Bronchial epithelial cell (primary cell): ENCODE measurements at regions not wholly inside any gene's neighbourhood (a gene's known extent, or its start where the extent isn't known, plus 50 kb on each side); places are given as distances from the start of the nearest gene placed in this dataset.
"Not testable (repeated sequence)": the region's sequence is repeated elsewhere in the genome, so short reads cannot be mapped to it uniquely, and the experiment has no call there.

Experiments
- DNase-seq: peaks from one replicate; pipeline ENCODE4 v3.0.0-alpha.2; 2010; ENCODE audit warnings: low read depth
- FAIRE-seq: peaks from 2 replicates; lab custom pipeline; 2011; peaks lifted over from hg19 to GRCh38; lab: Jason Lieb, UNC
- H3K27me3 ChIP-seq: 2 replicates; pipeline ENCODE4 v1.5.1; 2011; ENCODE audit warnings: low read length; ENCODE audit not compliant: control insufficient read depth, insufficient read depth
- H3K36me3 ChIP-seq: 2 replicates; pipeline ENCODE4 v1.5.1; 2011; ENCODE audit warnings: low read length; ENCODE audit not compliant: control insufficient read depth, insufficient read depth
- H3K4me3 ChIP-seq: 2 replicates; pipeline ENCODE4 v1.5.1; 2011; ENCODE audit warnings: mild to moderate bottlenecking, low read depth, low read length, control low read depth
- TF ChIP-seq, protein P1 (sequence below): IDR thresholded peaks from 2 replicates; pipeline ENCODE4 v1.5.1; 2011; ENCODE audit warnings: mild to moderate bottlenecking, moderate library complexity, low read length, control low read depth, inconsistent platforms; ENCODE audit not compliant: insufficient read depth, severe bottlenecking

DNA sequence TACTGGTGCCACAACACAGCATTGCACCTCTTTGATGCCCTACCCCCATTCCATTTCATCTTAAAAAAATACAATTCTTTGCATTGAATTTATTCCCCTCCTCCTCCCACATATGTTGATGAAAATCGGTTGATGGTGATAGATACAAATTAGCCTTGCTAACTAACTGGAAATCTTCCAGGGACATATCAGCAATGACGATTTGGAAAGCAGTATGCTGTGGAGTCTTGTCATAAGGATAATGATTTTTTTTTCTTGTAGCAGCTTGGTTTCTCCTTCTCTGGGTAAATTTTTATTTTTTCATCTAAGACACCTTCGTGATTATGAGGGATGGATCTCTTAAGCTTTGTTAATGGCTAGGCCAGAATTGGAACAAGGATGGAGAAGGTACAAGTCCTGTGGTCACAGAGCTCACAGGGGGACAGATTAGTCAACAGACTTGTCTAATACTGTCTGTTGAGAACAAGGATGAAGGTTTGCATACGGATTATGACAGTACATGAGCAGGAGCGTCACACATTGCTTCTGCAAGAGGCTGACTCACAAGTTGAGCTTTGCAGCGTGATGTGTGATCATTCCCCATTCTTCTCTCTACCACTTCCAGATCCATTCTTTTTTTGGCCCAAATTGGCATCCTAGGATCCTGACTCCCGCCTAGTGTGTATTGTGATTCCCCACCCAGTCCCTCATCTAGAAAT lies 233.1 kb upstream of the FERMT1 start:
- Histone ChIP-seq H3K4me3 (no peak overlapping the region), H3K27me3 (no peaks in the 10 kb centered on the region), H3K36me3 (no peaks in the 10 kb centered on the region)
- TF ChIP-seq, protein P1, sequence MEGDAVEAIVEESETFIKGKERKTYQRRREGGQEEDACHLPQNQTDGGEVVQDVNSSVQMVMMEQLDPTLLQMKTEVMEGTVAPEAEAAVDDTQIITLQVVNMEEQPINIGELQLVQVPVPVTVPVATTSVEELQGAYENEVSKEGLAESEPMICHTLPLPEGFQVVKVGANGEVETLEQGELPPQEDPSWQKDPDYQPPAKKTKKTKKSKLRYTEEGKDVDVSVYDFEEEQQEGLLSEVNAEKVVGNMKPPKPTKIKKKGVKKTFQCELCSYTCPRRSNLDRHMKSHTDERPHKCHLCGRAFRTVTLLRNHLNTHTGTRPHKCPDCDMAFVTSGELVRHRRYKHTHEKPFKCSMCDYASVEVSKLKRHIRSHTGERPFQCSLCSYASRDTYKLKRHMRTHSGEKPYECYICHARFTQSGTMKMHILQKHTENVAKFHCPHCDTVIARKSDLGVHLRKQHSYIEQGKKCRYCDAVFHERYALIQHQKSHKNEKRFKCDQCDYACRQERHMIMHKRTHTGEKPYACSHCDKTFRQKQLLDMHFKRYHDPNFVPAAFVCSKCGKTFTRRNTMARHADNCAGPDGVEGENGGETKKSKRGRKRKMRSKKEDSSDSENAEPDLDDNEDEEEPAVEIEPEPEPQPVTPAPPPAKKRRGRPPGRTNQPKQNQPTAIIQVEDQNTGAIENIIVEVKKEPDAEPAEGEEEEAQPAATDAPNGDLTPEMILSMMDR, result no peak
- peak; percentile 47 for FAIRE-seq
- DNase-seq, result peak; percentile 13

DNA sequence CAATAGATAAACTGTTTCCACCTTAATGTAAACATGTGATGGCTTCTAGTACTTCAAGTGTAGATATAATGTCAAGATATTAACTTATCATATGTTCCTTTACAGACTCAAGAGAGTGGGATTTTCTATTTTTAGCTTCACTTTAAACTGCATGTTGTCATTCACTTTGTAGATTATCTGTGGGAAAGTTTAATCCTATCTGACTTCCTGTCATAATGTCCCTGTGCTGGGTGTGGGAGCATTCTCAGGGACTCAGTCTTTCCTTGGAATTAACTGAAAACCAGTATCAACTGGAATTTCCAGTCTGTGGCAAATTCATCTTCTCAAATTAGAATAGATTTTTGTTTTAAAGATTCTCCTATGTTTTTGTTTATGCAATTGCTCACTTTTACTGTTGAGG lies 226.1 kb upstream of the FERMT1 start:
- FAIRE-seq, result no peak
- TF ChIP-seq, protein P1, result no peak
- H3K4me3 ChIP-seq, result no peak overlapping the region
- DNase-seq, result no peak
- H3K36me3 ChIP-seq, result no peaks in the 10 kb centered on the region
- H3K27me3 ChIP-seq, result no peaks in the 10 kb centered on the region

DNA sequence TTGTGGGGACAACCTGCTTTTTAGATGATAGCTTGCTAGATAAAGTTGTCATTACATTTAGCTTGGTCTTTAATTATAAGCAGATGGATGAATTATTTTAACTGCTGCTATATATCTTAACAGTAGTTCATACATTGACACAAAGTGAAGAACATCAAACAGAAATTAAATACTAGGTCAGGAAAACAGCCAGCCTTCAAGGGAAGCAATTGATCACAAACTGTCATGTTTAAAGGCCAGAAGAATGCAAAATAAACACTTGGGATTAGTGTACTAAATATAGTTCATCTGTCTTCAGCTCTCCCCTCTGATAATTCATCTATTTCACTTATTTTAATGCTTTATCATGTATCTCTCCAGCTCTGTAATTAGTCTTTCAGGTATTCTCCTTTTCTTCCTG lies 225.1 kb upstream of the FERMT1 start:
- no peak for DNase-seq
- Histone ChIP-seq H3K4me3 (no peak overlapping the region), H3K27me3 (no peaks in the 10 kb centered on the region), H3K36me3 (no peaks in the 10 kb centered on the region)
- TF ChIP-seq, protein P1, result no peak
- FAIRE-seq, result no peak

DNA sequence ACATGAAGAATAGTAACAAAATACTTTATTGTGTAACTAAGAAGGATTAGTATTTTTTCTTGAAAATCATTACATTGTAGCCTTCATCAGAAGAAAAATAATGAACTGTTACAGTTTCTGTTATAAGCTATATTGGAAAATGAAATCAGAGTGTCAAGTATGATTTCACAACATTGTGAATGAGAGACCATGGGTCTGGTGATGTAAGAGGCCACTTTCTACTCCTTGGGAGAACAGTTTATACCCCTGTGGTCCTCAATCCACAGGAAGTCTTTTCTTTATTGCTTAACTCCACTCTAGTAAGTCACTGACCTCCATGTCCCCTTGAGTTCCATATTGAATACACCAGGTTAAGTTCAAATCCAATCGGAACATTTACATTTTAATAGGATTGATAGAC lies 218.7 kb upstream of the FERMT1 start:
- TF ChIP-seq, protein P1, result no peak
- Histone ChIP-seq H3K4me3 (no peak overlapping the region), H3K36me3 (no peaks in the 10 kb centered on the region), H3K27me3 (no peaks in the 10 kb centered on the region)
- DNase-seq, result no peak
- FAIRE-seq, result no peak

DNA sequence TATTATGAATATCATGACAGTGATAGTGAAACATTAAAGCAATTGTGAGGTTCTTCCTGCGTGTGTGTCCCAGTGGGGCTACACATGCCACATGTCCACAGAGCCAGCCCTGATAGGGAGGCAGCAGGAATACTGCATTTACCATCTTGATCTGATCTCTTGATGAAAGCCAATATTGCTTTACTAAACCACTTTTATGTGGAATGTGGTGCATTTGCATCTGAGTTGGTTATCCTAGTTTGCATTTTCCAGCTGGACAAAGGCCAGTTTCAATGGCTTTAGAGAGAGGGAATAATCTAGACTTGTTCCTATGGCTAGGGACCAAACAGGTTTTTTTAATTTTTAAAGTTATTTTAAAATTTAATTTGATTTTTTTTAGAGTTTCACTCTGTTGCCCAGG lies 216.3 kb upstream of the FERMT1 start:
- FAIRE-seq, result no peak
- TF ChIP-seq, protein P1, result no peak
- DNase-seq, result no peak
- H3K36me3 ChIP-seq, result no peaks in the 10 kb centered on the region
- H3K4me3 ChIP-seq, result no peak overlapping the region
- no peaks in the 10 kb centered on the region for H3K27me3 ChIP-seq

DNA sequence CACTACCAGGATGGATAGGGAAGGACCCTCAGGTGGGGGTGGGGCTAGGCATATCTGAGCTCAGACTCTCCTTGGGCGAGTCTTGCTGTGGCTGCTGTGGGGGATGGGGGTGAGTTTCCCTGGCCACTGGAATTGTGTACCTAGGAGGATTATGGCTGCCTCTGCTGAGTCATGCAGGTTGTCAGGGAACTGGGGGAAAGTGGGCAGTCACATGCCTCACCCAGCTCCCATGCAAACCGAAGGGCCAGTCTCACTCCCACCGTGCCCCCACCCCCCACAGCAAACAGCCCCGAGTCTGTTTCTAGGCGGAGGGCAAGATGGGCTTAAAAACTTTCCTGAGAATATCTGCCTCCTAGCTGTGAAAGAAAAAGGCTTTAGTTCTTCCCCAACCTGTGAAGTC lies 210.3 kb upstream of the FERMT1 start:
- DNase-seq (no peak), FAIRE-seq (no peak)
- Histone ChIP-seq H3K27me3 (no peaks in the 10 kb centered on the region), H3K36me3 (no peaks in the 10 kb centered on the region), H3K4me3 (no peak overlapping the region)
- TF ChIP-seq, protein P1, result no peak

DNA sequence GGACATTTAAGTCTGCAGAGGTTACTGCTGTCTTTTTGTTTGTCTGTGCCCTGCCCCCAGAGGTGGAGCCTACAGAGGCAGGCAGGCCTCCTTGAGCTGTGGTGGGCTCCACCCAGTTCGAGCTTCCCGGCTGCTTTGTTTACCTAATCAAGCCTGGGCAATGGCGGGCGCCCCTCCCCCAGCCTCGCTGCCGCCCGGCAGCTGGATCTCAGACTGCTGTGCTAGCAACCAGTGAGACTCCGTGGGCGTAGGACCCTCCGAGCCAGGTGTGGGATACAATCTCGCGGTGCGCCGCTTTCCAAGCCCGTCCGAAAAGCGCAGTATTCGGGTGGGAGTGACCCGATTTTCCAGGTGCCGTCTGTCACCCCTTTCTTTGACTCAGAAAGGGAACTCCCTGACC lies 198.4 kb upstream of the FERMT1 start:
- not testable (repeated sequence) for DNase-seq, H3K27me3 ChIP-seq, FAIRE-seq

More for the DNA sequence above, 198.4 kb upstream of the FERMT1 start:
- not testable (repeated sequence) for H3K4me3 ChIP-seq, H3K36me3 ChIP-seq
